OCI-LY7 (cell line): ENCODE measurements at regions not wholly inside any gene's neighbourhood (a gene's known extent, or its start where the extent isn't known, plus 50 kb on each side); places are given as distances from the start of the nearest gene placed in this dataset.

Experiments used
- BruUV-seq: library from RNA; stranded (reverse); fragments of 400-500 nt; replicated peaks from 2 replicates; lab custom pipeline; 2021; lab: Mats Ljungman, UMichigan
- CTCF ChIA-PET: fragments of 300-600 bp; sonication (Branson Sonifier 250); formaldehyde crosslinking; loops from one replicate; lab custom pipeline; 2022; ENCODE audit warnings: antibody characterized with exemption; ENCODE audit not compliant: unreplicated experiment; lab: Charles Lee
- POLR2A ChIA-PET: fragments of 300-600 bp; sonication (Branson Sonifier 250); formaldehyde crosslinking; loops from one replicate; lab custom pipeline; 2022; ENCODE audit warnings: antibody characterized with exemption; lab: Charles Lee
- DNase-seq: peaks from one replicate; pipeline ENCODE4 v3.0.0-alpha.2; 2015; ENCODE audit warnings: low spot score
- H2AFZ ChIP-seq: fragments of 200-600 bp; sonication (generic), shearing (Covaris generic); 2 replicates; pipeline ENCODE4 v1.6.1; 2014; ENCODE audit warnings: mild to moderate bottlenecking, antibody characterized with exemption, low read length, moderate library complexity
- H3K27ac ChIP-seq: fragments of 200-600 bp; sonication (generic); 2 replicates; pipeline ENCODE4 v1.5.1; 2014; ENCODE audit warnings: mixed run types, low read depth, mild to moderate bottlenecking, moderate library complexity, low read length, inconsistent platforms; ENCODE audit not compliant: poor library complexity, severe bottlenecking
- H3K36me3 ChIP-seq: fragments of 200-600 bp; sonication (generic); 2 replicates; pipeline ENCODE4 v1.6.1; 2014; ENCODE audit warnings: mild to moderate bottlenecking, antibody characterized with exemption, low read length, moderate library complexity, mixed read lengths; ENCODE audit not compliant: insufficient read depth
- H3K4me1 ChIP-seq: fragments of 200-600 bp; sonication (generic); 2 replicates; pipeline ENCODE4 v1.5.1; 2014; ENCODE audit warnings: mild to moderate bottlenecking, low read length; ENCODE audit not compliant: insufficient read depth, poor library complexity, severe bottlenecking
- H3K4me2 ChIP-seq: fragments of 200-600 bp; sonication (generic); 2 replicates; pipeline ENCODE4 v1.6.1; 2014; ENCODE audit warnings: mild to moderate bottlenecking, low read length
- H3K4me3 ChIP-seq: fragments of 200-600 bp; sonication (generic); 2 replicates; pipeline ENCODE4 v1.5.1; 2014; ENCODE audit warnings: mild to moderate bottlenecking, low read depth, low read length; ENCODE audit not compliant: poor library complexity, severe bottlenecking
- H3K79me2 ChIP-seq: fragments of 200-600 bp; sonication (generic); 2 replicates; pipeline ENCODE4 v1.6.1; 2016; ENCODE audit warnings: low read depth, mild to moderate bottlenecking, low read length, moderate library complexity, mixed read lengths; ENCODE audit not compliant: insufficient read depth
- H3K9me2 ChIP-seq: fragments of 200-600 bp; sonication (generic); 2 replicates; pipeline ENCODE4 v1.6.1; 2016; ENCODE audit warnings: mild to moderate bottlenecking, low read length, mixed read lengths; ENCODE audit not compliant: insufficient read depth
- H3K9me3 ChIP-seq: fragments of 200-600 bp; sonication (generic); 2 replicates; pipeline ENCODE4 v1.6.1; 2014; ENCODE audit warnings: mild to moderate bottlenecking, mixed run types, low read length, mixed read lengths
- H4K20me1 ChIP-seq: fragments of 200-600 bp; sonication (generic); 2 replicates; pipeline ENCODE4 v1.6.1; 2014; ENCODE audit warnings: mild to moderate bottlenecking, antibody characterized with exemption, low read length, moderate library complexity, mixed read lengths; ENCODE audit not compliant: insufficient read depth
- CTCF ChIP-seq: fragments of 200-600 bp; sonication (generic); conservative IDR thresholded peaks from 2 replicates; pipeline ENCODE4 v1.5.1; 2014; ENCODE audit warnings: mild to moderate bottlenecking, antibody characterized with exemption, low read length, moderate library complexity, mixed read lengths
- EZH2phosphoT487 ChIP-seq: fragments of 200-600 bp; sonication (generic); IDR thresholded peaks from 2 replicates; pipeline ENCODE4 v1.6.1; 2018; ENCODE audit warnings: low read depth, borderline replicate concordance, mild to moderate bottlenecking, mixed run types, antibody characterized with exemption, low read length, moderate library complexity, mixed read lengths
- intact Hi-C: fragments of 100-400 bp; cut with micrococcal nuclease; formaldehyde crosslinking; loops from one replicate; pipeline ENCODE4 v1.10.0; 2022; ENCODE audit not compliant: unreplicated experiment

- no TSS peak for BruUV-seq
- Histone ChIP-seq H3K9me3 (no peaks in the 10 kb centered on the region), H3K4me2 (no peak overlapping the region), H3K9me2 (no peaks in the 10 kb centered on the region), H3K4me1 (no peaks in the 10 kb centered on the region), H2AFZ (no peak overlapping the region), H3K36me3 (no peaks in the 10 kb centered on the region), H3K27ac (no peak overlapping the region), H3K4me3 (no peak overlapping the region), H3K79me2 (no peaks in the 10 kb centered on the region), H4K20me1 (no peaks in the 10 kb centered on the region)
- ChIA-PET POLR2A (interaction anchor here (0.9 kb wide), 1 partner anchor 10 kb away, joined by 3 read pairs; no protein-coding TSS in a partner anchor), CTCF (no interaction called here)
- TF ChIP-seq CTCF (no peak), EZH2phosphoT487 (no peak)
- DNase-seq = no peak
- intact Hi-C loops = no loop called here
Observed at GRCh38 chr11:109166441-109166840, 255.5 kb upstream of the C11orf87 start.

GRCh38 chr11:109173504-109173903, 248.5 kb upstream of the C11orf87 start:
- Histone ChIP-seq H4K20me1 (no peaks in the 10 kb centered on the region), H3K27ac (no peak overlapping the region), H3K4me1 (no peaks in the 10 kb centered on the region), H3K9me3 (no peaks in the 10 kb centered on the region), H3K36me3 (no peaks in the 10 kb centered on the region), H3K9me2 (no peaks in the 10 kb centered on the region), H3K79me2 (no peaks in the 10 kb centered on the region), H2AFZ (no peak overlapping the region), H3K4me2 (no peak overlapping the region), H3K4me3 (no peak overlapping the region)
- POLR2A ChIA-PET = no interaction called here
- BruUV-seq = no TSS peak
- TF ChIP-seq EZH2phosphoT487 (no peak), CTCF (no peak)
- CTCF ChIA-PET = no interaction called here
- DNase-seq = no peak
- intact Hi-C loops = no loop called here

- Histone ChIP-seq H3K36me3 (no peaks in the 10 kb centered on the region), H3K9me2 (no peaks in the 10 kb centered on the region), H3K4me2 (no peak overlapping the region), H3K79me2 (no peaks in the 10 kb centered on the region), H4K20me1 (no peaks in the 10 kb centered on the region), H3K4me3 (no peak overlapping the region), H3K27ac (no peak overlapping the region), H3K9me3 (no peaks in the 10 kb centered on the region), H2AFZ (no peak overlapping the region), H3K4me1 (no peaks in the 10 kb centered on the region)
- CTCF ChIA-PET = no interaction called here
- POLR2A ChIA-PET = no interaction called here
- no peak for DNase-seq
- TF ChIP-seq CTCF (no peak), EZH2phosphoT487 (no peak)
- intact Hi-C loops = no loop called here
- no TSS peak for BruUV-seq
Observed at GRCh38 chr11:109184376-109184775, 237.6 kb upstream of the C11orf87 start.
